ENCODE measurements at regions not wholly inside any gene's neighbourhood (a gene's known extent, or its start where the extent isn't known, plus 50 kb on each side); places are given as distances from the start of the nearest gene placed in this dataset.

DNA sequence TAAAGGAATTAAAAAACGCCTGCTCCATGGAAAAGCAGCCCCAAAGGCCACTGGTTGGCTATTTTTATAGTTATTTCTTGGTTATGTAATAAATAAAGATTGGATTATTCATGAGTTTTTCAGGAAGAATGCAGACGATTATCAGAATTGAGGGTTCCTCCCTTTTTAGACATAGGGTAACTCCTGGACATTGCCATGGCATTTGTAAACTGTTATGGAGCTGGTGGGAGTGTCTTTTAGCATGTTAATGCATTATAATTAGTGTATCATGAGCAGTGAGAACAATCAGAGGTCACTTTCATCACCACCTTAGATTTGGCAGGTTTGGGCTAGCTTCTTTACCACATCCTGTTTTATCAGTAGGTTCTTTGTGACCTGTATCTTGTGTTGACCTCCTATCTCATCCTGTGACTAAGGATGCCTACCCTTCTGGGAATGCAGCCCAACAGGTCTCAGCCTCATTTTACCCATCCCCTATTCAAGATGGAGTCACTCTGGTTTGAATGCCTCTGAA, 728.7 kb downstream of the GALC start:
- TF ChIP-seq, protein P1, sequence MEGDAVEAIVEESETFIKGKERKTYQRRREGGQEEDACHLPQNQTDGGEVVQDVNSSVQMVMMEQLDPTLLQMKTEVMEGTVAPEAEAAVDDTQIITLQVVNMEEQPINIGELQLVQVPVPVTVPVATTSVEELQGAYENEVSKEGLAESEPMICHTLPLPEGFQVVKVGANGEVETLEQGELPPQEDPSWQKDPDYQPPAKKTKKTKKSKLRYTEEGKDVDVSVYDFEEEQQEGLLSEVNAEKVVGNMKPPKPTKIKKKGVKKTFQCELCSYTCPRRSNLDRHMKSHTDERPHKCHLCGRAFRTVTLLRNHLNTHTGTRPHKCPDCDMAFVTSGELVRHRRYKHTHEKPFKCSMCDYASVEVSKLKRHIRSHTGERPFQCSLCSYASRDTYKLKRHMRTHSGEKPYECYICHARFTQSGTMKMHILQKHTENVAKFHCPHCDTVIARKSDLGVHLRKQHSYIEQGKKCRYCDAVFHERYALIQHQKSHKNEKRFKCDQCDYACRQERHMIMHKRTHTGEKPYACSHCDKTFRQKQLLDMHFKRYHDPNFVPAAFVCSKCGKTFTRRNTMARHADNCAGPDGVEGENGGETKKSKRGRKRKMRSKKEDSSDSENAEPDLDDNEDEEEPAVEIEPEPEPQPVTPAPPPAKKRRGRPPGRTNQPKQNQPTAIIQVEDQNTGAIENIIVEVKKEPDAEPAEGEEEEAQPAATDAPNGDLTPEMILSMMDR (IDR thresholded peaks at IDR 0.05; ENCODE audit: poor library complexity): no peak
- no peak for TF ChIP-seq EZH2 (IDR thresholded peaks at IDR 0.05; ENCODE audit: borderline replicate concordance)
- TF ChIP-seq EZH2phosphoT487 (IDR thresholded peaks at IDR 0.05; ENCODE audit: low read depth, severe bottlenecking, unreplicated experiment): no peak

Measured in hepatocyte (in vitro differentiated cells).